Hepatocyte (in vitro differentiated cells): ENCODE measurements at regions not wholly inside any gene's neighbourhood (a gene's known extent, or its start where the extent isn't known, plus 50 kb on each side); places are given as distances from the start of the nearest gene placed in this dataset.

Experiments
- DNase-seq: peaks from one replicate; pipeline ENCODE4 v3.0.0-alpha.2; 2016; ENCODE audit warnings: low spot score
- H2AFZ ChIP-seq: fragments of 200-600 bp; sonication (generic); 2 replicates; pipeline ENCODE4 v1.6.0; 2016; ENCODE audit warnings: antibody characterized with exemption, mild to moderate bottlenecking
- H3K27ac ChIP-seq: fragments of 200-600 bp; sonication (generic); 2 replicates; pipeline ENCODE4 v1.5.1; 2016; ENCODE audit warnings: mild to moderate bottlenecking
- H3K27me3 ChIP-seq: fragments of 200-600 bp; sonication (generic); 2 replicates; pipeline ENCODE4 v1.6.1; 2016
- H3K36me3 ChIP-seq: fragments of 200-600 bp; sonication (generic); replicated peaks from 2 replicates; pipeline ENCODE4 v1.5.1; 2016; ENCODE audit warnings: low read depth; ENCODE audit not compliant: insufficient read depth
- H3K4me1 ChIP-seq: fragments of 200-600 bp; sonication (generic); 2 replicates; pipeline ENCODE4 v1.5.1; 2016; ENCODE audit warnings: mild to moderate bottlenecking, moderate library complexity; ENCODE audit not compliant: insufficient read depth
- H3K4me2 ChIP-seq: fragments of 200-600 bp; sonication (generic); 2 replicates; pipeline ENCODE4 v1.6.0; 2016
- H3K4me3 ChIP-seq: fragments of 200-600 bp; sonication (generic); 2 replicates; pipeline ENCODE4 v1.5.1; 2016; ENCODE audit warnings: mild to moderate bottlenecking
- H3K79me2 ChIP-seq: fragments of 200-600 bp; sonication (generic); 2 replicates; pipeline ENCODE4 v1.6.0; 2017; ENCODE audit warnings: mild to moderate bottlenecking
- H3K9me2 ChIP-seq: fragments of 200-600 bp; sonication (generic); replicated peaks from 2 replicates; pipeline ENCODE4 v1.6.0; 2017; ENCODE audit warnings: mild to moderate bottlenecking; ENCODE audit not compliant: insufficient read depth
- H3K9me3 ChIP-seq: fragments of 200-600 bp; sonication (generic); 2 replicates; pipeline ENCODE4 v1.5.1; 2016; ENCODE audit warnings: low read depth, mild to moderate bottlenecking
- H4K20me1 ChIP-seq: fragments of 200-600 bp; sonication (generic); 2 replicates; pipeline ENCODE4 v1.6.0; 2016; ENCODE audit warnings: mild to moderate bottlenecking; ENCODE audit not compliant: insufficient read depth, poor library complexity, severe bottlenecking
- EZH2 ChIP-seq: fragments of 200-600 bp; sonication (generic); IDR thresholded peaks from 2 replicates; pipeline ENCODE4 v1.6.1; 2016; ENCODE audit warnings: antibody characterized with exemption, mild to moderate bottlenecking, borderline replicate concordance
- EZH2phosphoT487 ChIP-seq: fragments of 200-600 bp; sonication (generic); IDR thresholded peaks from one replicate; pipeline ENCODE4 v1.6.1; 2018; ENCODE audit warnings: antibody characterized with exemption, mild to moderate bottlenecking, low read depth, moderate library complexity; ENCODE audit not compliant: unreplicated experiment, severe bottlenecking
- WGBS: methylation state at CpG from one replicate; pipeline ENCODE4 v1.1.6; 2016; ENCODE audit warnings: low lambda C conversion rate; ENCODE audit errors: missing lambda C conversion rate; 5-methylcytosine and 5-hydroxymethylcytosine counted together
- TF ChIP-seq, protein P1 (sequence below): fragments of 200-600 bp; sonication (generic); IDR thresholded peaks from 2 replicates; pipeline ENCODE4 v1.5.1; 2016; ENCODE audit warnings: antibody characterized with exemption, mild to moderate bottlenecking; ENCODE audit not compliant: poor library complexity

GRCh38 chr12:46675736-46676135 lies 150.1 kb downstream of the SLC38A4 start:
- Histone ChIP-seq H3K79me2 (no peaks in the 10 kb centered on the region), H3K9me2 (no peaks in the 10 kb centered on the region), H4K20me1 (no peaks in the 10 kb centered on the region), H3K9me3 (no peaks in the 10 kb centered on the region), H3K4me1 (no peaks in the 10 kb centered on the region), H2AFZ (no peak overlapping the region), H3K27ac (no peak overlapping the region), H3K4me3 (no peak overlapping the region), H3K36me3 (no peaks in the 10 kb centered on the region), H3K27me3 (no peaks in the 10 kb centered on the region), H3K4me2 (peak overlapping the region; percentile 47)
- WGBS = 72% methylated on average over 11 of the region's 11 CpGs
- TF ChIP-seq, protein P1, sequence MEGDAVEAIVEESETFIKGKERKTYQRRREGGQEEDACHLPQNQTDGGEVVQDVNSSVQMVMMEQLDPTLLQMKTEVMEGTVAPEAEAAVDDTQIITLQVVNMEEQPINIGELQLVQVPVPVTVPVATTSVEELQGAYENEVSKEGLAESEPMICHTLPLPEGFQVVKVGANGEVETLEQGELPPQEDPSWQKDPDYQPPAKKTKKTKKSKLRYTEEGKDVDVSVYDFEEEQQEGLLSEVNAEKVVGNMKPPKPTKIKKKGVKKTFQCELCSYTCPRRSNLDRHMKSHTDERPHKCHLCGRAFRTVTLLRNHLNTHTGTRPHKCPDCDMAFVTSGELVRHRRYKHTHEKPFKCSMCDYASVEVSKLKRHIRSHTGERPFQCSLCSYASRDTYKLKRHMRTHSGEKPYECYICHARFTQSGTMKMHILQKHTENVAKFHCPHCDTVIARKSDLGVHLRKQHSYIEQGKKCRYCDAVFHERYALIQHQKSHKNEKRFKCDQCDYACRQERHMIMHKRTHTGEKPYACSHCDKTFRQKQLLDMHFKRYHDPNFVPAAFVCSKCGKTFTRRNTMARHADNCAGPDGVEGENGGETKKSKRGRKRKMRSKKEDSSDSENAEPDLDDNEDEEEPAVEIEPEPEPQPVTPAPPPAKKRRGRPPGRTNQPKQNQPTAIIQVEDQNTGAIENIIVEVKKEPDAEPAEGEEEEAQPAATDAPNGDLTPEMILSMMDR = peak; percentile 64
- TF ChIP-seq EZH2 (no peak), EZH2phosphoT487 (no peak)
- peak; percentile 50 for DNase-seq

DNA sequence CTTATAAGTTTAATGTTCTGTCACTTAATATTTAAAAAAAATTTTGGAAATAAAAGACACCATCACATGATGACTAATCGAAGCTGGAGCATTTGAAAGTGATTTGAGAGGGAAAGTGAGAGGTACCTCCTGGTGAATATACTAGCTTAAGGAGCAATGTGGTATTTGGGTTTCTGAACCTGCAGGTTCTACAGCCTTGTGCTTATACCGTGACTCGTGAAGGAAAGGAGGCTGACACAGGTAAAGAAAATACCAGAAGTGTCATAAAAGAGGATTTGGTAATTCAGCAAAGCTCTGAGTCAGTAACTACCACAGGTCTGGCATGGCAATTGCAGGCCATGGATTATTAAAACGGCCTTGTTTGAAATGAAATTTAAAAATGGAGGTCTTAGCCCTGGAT lies 151.0 kb downstream of the SLC38A4 start:
- no peaks in the 10 kb centered on the region for H3K9me2 ChIP-seq
- no peak for TF ChIP-seq EZH2
- TF ChIP-seq, protein P1 = no peak
- no peak for TF ChIP-seq EZH2phosphoT487
- H4K20me1 ChIP-seq = no peaks in the 10 kb centered on the region
- no peak overlapping the region for H2AFZ ChIP-seq
- no peak overlapping the region for H3K27ac ChIP-seq
- H3K79me2 ChIP-seq = no peaks in the 10 kb centered on the region
- no peaks in the 10 kb centered on the region for H3K36me3 ChIP-seq
- no peak overlapping the region for H3K4me2 ChIP-seq
- H3K4me1 ChIP-seq = no peaks in the 10 kb centered on the region
- no peaks in the 10 kb centered on the region for H3K27me3 ChIP-seq
- H3K4me3 ChIP-seq = no peak overlapping the region
- WGBS = 70% methylated on average over 4 of the region's 4 CpGs
- DNase-seq = no peak
- no peaks in the 10 kb centered on the region for H3K9me3 ChIP-seq

- WGBS = 87% methylated on average over 1 of the region's 1 CpG
- H3K27ac ChIP-seq = no peak overlapping the region
Measured at GRCh38 chr12:46674129-46674528, 151.7 kb downstream of the SLC38A4 start.

More at GRCh38 chr12:46674129-46674528, 151.7 kb downstream of the SLC38A4 start:
- no peak for DNase-seq
- no peak overlapping the region for H2AFZ ChIP-seq
- H4K20me1 ChIP-seq = no peaks in the 10 kb centered on the region
- H3K9me2 ChIP-seq = no peaks in the 10 kb centered on the region
- H3K4me1 ChIP-seq = no peaks in the 10 kb centered on the region
- H3K27me3 ChIP-seq = no peaks in the 10 kb centered on the region
- TF ChIP-seq, protein P1 = no peak
- no peak for TF ChIP-seq EZH2phosphoT487
- no peak for TF ChIP-seq EZH2
- no peak overlapping the region for H3K4me2 ChIP-seq
- no peaks in the 10 kb centered on the region for H3K79me2 ChIP-seq
- no peaks in the 10 kb centered on the region for H3K9me3 ChIP-seq
- no peaks in the 10 kb centered on the region for H3K36me3 ChIP-seq
- H3K4me3 ChIP-seq = no peak overlapping the region
